HG03103 (cell line): ENCODE measurements at regions not wholly inside any gene's neighbourhood (a gene's known extent, or its start where the extent isn't known, plus 50 kb on each side); places are given as distances from the start of the nearest gene placed in this dataset.

Source experiments
- ATAC-seq: cut with Tn5 transposase; IDR thresholded peaks from one replicate; pipeline ENCODE4 v1.9.1; 2021; ENCODE audit warnings: low read depth; ENCODE audit not compliant: unreplicated experiment

- ATAC-seq, result no peak
These were observed 156.6 kb upstream of the TLL1 start for GRCh38 chr4:165716472-165716871.

DNA sequence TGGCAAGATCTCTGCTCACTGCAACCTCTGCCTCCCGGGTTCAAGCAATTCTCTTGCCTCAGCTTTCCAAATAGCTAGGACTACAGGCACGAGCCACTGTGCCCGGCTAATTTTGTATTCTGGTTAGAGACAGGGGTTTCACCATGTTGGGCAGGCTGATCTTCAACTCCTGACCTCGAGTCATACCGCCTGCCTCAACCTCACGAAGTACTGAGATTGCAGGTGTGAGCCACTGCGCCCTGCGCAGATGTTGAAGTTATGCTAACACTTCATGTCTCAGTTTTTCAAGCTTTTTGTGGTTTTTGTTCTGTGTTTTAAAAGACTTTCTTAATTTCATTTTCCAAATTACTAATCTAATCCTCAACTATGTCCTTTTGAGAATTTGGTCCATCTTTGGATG lies 154.4 kb upstream of the TLL1 start:
- ATAC-seq, result no peak

GRCh38 chr4:165720411-165721082 lies 152.5 kb upstream of the TLL1 start:
- no peak for ATAC-seq

DNA sequence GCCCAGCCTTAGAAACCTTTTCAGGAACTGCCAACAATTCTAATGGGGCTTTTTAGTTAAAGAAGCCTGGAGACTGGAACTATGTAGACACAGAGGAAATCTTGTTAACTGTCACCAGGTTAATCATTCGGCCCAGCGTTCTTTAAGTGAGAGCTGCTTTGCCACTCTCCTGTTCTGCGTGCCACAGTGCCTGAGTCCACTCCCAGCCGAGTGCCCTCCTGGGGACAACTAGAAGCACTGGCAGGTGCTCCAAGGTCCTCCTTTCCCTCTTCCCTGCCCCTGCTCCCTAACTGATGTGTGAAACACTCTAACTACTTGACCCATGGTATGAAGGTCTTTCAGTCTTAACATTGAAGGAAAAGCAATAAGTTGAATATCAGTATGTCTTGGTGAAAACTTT lies 151.2 kb upstream of the TLL1 start:
- no peak for ATAC-seq

- ATAC-seq, result no peak
These were observed 149.8 kb upstream of the TLL1 start for GRCh38 chr4:165723051-165723795.

- ATAC-seq, result no peak
These were observed 148.3 kb upstream of the TLL1 start for GRCh38 chr4:165724786-165725185.

DNA sequence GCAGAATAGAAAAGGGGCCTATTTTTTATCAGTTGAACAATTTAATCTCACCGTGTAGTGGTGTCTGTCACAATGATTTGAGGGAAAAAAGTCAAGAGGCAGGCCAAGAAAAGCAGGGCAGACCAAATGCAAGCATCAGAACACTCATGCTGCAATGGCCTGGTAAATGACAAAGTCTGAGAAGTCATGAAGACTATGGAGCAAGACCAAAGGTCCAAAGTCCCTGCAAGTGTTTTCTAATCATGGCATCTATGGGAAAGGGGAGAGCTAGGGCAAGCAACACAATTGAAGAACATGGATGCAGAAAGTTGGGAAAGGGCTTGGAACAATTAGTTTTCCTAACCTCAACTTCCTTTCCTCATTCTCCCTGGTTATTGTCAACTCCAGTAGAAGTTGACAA lies 147.7 kb upstream of the TLL1 start:
- no peak for ATAC-seq

GRCh38 chr4:165726831-165727230 lies 146.2 kb upstream of the TLL1 start:
- ATAC-seq, result no peak

DNA sequence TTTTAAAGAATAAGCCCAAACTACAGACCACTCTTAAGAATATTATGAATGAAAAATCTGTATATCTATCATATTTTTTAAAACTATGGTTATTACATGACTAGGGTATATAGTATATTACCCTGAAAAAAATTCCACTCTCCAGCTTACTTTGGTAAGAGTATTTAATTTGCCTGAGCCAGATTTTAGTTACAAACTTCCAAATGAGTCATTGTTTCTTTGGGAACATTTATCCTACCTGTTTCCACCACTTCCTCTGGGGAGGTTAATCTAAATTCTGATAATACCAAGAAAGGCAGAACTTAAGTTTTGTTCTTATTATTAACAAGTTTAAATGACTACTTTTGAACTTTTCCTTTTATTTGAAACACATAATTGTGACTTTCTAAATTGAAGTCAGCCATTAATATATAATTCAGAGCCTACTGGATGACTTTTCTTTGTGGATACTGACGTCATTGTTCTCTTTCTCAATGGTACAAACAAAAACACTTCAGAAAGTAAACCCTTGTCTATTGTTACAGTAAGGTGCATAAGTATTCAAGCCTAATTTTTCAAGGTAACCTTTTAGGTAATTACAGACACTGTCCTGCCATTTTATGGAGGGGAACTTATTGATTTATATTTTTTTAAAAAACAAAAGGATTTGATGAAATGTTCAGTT lies 135.6 kb upstream of the TLL1 start:
- no peak for ATAC-seq

DNA sequence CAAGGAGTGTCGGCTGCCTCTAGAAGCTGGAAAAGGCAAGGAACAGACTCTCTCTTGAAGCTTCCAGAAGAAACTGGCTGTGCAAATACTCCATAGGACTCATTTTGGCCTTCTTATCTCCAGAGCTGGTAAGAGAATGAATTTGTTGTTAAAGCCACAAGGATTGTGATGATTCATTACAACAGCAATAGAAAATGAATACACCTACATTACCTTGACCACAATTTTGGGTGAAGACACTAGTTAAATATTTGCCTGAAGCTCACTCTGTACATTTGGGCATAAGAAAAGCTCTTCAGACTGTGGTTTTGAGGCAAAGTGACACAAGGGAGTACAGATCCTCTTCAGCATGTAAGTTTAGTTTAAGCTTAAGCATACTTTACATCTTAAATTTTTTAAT lies 134.5 kb upstream of the TLL1 start:
- ATAC-seq, result no peak

DNA sequence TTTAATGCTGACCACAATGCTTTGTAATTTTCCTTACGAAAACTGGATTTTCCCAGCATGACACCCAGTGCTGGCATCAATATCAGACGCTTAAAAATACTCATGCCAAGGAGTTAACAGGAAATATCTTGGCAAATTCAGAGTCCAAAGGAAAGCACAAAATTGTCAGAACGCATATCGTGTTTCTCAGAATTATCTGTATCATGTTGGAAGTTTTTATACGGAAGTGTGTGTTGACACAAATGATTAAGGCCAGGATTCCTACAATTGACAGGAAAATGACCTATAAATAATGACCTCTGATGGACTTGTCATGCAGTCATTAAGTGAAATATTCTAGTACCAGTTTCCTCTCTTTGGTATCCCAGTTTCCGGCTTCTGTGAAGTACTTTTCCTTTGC lies 132.1 kb upstream of the TLL1 start:
- ATAC-seq, result no peak

DNA sequence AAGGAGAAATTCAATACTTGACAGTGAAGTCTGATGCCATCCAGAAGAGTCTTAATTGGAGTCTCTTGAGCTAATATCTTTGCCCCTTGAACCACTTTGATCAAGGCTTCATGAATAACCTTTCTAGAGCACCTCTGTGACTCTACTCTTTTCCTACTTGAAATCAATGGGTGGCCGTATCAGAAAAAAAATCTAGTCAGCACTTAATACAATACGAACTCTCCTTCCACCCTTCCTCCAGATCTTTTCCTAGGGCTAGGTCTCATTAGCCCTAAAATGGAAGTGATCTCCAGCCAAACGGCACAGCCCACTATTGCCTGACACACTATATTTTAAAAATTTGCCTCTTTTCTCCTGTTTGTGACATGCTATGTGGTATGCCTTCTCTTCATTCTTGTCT lies 129.6 kb upstream of the TLL1 start:
- no peak for ATAC-seq

GRCh38 chr4:165744370-165744769 lies 128.7 kb upstream of the TLL1 start:
- no peak for ATAC-seq

DNA sequence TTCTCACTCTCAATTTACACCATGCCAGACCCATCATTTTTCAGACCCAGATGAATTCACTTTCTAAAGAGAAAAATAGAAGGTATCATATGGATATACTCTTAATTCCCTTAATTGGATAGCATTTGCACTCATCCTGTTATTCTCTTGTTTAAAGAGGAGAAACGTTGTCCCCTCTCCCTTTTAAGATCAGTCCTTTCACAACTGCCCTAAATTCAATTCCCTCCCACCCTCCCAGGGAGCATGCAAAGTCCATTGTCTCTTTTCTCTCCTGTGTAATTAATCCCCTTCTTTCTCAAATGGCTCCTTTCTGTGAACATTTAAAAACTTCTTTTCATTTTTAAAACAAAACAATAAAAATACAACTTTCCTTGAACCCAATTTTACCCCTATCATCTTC lies 124.7 kb upstream of the TLL1 start:
- ATAC-seq, result no peak

DNA sequence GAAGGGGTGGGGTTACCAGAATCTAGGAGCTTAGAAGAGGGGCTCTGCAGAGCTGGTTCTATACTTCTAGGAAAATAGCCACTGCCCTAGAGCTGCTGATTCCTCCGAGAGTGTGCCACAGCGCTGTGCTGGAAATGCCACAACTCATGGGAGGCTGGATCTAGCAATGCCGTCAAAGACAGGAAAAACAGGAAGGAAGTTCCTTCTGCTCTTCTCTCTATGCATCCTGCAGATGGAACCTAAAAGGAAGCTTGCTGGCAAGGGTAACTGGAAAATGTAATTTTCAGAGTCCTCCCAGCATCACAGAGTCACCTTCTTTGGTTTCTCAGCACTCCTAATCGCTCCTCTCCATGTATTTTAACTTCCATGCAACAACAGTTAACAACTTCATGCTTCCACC lies 121.2 kb upstream of the TLL1 start:
- ATAC-seq, result no peak

- ATAC-seq, result no peak
These were observed 118.4 kb upstream of the TLL1 start for GRCh38 chr4:165754664-165755063.

- ATAC-seq, result no peak
These were observed 116.2 kb upstream of the TLL1 start for GRCh38 chr4:165756836-165757235.

DNA sequence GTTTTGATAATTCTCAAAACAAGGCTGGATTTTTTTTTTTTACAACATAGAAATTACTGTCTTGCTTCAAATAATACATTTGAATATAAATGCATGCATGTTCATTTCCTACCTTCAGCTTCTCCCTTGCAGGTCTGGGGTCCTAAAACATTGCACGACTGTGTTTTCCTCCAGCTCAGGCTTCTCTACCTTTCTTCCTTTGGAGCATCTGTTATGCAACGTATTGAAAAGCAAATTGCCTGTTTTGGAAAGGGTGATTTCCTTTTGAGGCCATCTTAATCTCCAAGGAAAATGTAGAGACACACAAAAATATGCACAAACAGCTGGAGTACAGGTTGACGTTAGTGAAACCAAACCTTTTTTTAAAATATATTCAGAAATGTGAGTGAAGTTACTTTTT lies 115.6 kb upstream of the TLL1 start:
- ATAC-seq, result no peak

DNA sequence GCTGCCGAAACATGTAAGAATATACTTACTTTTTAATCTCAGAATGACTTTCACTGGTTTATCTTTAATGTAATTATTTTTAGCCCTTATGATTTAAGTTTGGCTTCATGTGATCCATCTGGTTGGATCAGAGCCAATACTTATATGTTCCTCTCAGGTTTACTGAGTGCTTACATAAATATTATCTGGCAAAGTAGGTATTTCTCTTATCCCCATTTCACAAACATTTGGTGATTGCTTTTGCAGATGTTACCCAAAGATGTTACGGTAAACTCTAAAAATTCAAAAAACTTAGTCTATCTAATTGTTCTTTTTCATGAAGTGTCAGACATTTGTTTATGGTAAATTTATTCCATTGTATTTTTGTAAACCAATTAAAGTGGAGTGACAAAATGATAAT lies 115.0 kb upstream of the TLL1 start:
- ATAC-seq, result no peak

GRCh38 chr4:165760182-165760581 lies 112.9 kb upstream of the TLL1 start:
- ATAC-seq, result no peak

DNA sequence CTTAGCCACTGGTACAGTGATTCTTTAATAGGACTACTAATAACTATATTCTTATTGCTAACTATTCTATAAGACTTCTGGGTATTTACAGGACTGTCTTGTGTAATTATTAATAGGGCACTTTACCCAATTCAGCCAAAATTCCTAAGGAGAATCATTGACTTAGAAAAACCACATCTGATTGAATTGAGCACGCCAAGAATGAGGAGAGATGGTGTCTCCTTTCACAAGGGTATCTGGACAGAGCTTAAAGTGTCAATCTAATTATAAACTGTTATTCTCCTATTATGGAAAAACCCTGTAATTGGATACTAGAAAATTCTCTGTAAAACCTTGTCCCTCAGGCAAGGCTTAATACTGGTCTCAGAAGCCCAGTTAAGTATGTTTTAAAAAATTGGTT lies 111.1 kb upstream of the TLL1 start:
- ATAC-seq, result no peak

DNA sequence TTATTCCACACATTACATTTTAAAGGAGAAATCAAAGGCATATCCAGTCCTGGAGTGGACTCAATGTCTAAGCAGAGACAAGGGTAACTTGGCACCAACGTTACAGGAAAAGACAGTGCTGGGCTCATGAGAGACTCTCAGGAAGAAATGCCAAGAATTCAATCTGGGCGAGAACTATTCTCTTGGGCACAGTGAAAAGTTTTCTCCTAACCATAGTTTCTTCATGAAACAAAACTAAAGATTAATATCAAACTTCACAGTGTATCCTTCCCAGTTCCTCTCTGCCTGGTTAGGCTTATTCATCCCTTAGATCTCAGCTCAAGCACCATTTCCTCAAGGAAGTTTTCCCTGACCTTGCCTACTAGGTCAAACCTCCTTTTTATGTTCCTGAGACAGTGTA lies 109.4 kb upstream of the TLL1 start:
- ATAC-seq, result no peak
